IMR-90 (cell line): ENCODE measurements at regions not wholly inside any gene's neighbourhood (a gene's known extent, or its start where the extent isn't known, plus 50 kb on each side); places are given as distances from the start of the nearest gene placed in this dataset.

Experiments used
- ATAC-seq: fragments of 200-7000 bp; cut with Tn5 transposase; 2 replicates; pipeline ENCODE4 v1.9.1; 2020; ENCODE audit warnings: low read depth, mild to moderate bottlenecking, moderate library complexity
- BruUV-seq: library from RNA; stranded (reverse); fragments of 400-500 nt; replicated peaks from 2 replicates; lab custom pipeline; 2021; lab: Mats Ljungman, UMichigan
- CTCF ChIA-PET: fragments of 300-600 bp; formaldehyde crosslinking; extraction: SDS; loops from one replicate; lab custom pipeline; 2021; ENCODE audit warnings: antibody characterized with exemption; lab: Yijun Ruan, JAX
- POLR2A ChIA-PET: fragments of 300-600 bp; sonication (Branson Sonifier 250); formaldehyde crosslinking; loops from one replicate; lab custom pipeline; 2022; ENCODE audit warnings: antibody characterized with exemption; ENCODE audit not compliant: unreplicated experiment; lab: Charles Lee
- DNase-seq: peaks from one replicate; pipeline ENCODE4 v3.0.0; 2013
- H2AFZ ChIP-seq: replicated peaks from 2 replicates; pipeline ENCODE3; 2013; ENCODE audit warnings: low read length, mild to moderate bottlenecking; ENCODE audit not compliant: poor library complexity
- H2AK5ac ChIP-seq: 2 replicates; pipeline ENCODE4 v1.6.1; 2013; ENCODE audit warnings: low read depth, low read length, inconsistent platforms
- H2AK9ac ChIP-seq: replicated peaks from 2 replicates; pipeline ENCODE3; 2013; ENCODE audit warnings: mild to moderate bottlenecking, low read depth, low read length, moderate library complexity; ENCODE audit not compliant: poor library complexity
- H2BK120ac ChIP-seq: 2 replicates; pipeline ENCODE4 v1.6.1; 2013; ENCODE audit warnings: low read depth, low read length, inconsistent platforms
- H2BK15ac ChIP-seq: 3 replicates; pipeline ENCODE4 v1.6.1; 2013; ENCODE audit warnings: low read depth, low read length, inconsistent platforms
- H2BK20ac ChIP-seq: 2 replicates; pipeline ENCODE4 v1.6.1; 2013; ENCODE audit warnings: low read depth, mild to moderate bottlenecking, inconsistent platforms, low read length, moderate library complexity
- H2BK5ac ChIP-seq: 2 replicates; pipeline ENCODE4 v1.6.1; 2013; ENCODE audit warnings: mild to moderate bottlenecking, low read depth, low read length, inconsistent platforms; ENCODE audit not compliant: poor library complexity, severe bottlenecking
- H3K14ac ChIP-seq: replicated peaks from 2 replicates; pipeline ENCODE4 v1.6.1; 2013; ENCODE audit warnings: low read depth, low read length, inconsistent platforms
- H3K18ac ChIP-seq: 2 replicates; pipeline ENCODE4 v1.6.1; 2013; ENCODE audit warnings: low read depth, low read length, control low read depth
- H3K23ac ChIP-seq: 2 replicates; pipeline ENCODE4 v1.6.1; 2013; ENCODE audit warnings: low read depth, low read length, inconsistent platforms
- H3K27ac ChIP-seq: 2 replicates; pipeline ENCODE4 v1.5.1; 2013; ENCODE audit warnings: mild to moderate bottlenecking, control low read depth, low read length; ENCODE audit not compliant: insufficient read depth
- H3K27me3 ChIP-seq: 2 replicates; pipeline ENCODE4 v1.6.1; 2013; ENCODE audit warnings: low read length; ENCODE audit not compliant: control insufficient read depth, insufficient read depth
- H3K36me3 ChIP-seq: 2 replicates; pipeline ENCODE4 v1.6.1; 2013; ENCODE audit warnings: low read length, mixed read lengths; ENCODE audit not compliant: control insufficient read depth, insufficient read depth
- H3K4ac ChIP-seq: 2 replicates; pipeline ENCODE4 v1.6.1; 2013; ENCODE audit warnings: low read depth, low read length, inconsistent platforms
- H3K4me1 ChIP-seq: 2 replicates; pipeline ENCODE4 v1.6.1; 2013; ENCODE audit warnings: low read length, mixed read lengths; ENCODE audit not compliant: control insufficient read depth, insufficient read depth
- H3K4me2 ChIP-seq: 2 replicates; pipeline ENCODE4 v1.6.1; 2013; ENCODE audit warnings: low read depth, mild to moderate bottlenecking, control low read depth, low read length, moderate library complexity
- H3K4me3 ChIP-seq: 2 replicates; pipeline ENCODE4 v1.5.1; 2013; ENCODE audit warnings: low read depth, mild to moderate bottlenecking, control low read depth, low read length, moderate library complexity; ENCODE audit not compliant: insufficient read depth
- H3K56ac ChIP-seq: 2 replicates; pipeline ENCODE4 v1.6.1; 2013; ENCODE audit warnings: low read length, inconsistent platforms; ENCODE audit not compliant: insufficient read depth; ENCODE audit errors: extremely low read depth
- H3K79me1 ChIP-seq, 2 experiments: 2 replicates each; pipeline ENCODE4 v1.6.1; 2013; ENCODE audit warnings: low read length in 2 of 2, inconsistent platforms in 1 of 2, low read depth in 1 of 2
- H3K9ac ChIP-seq: 2 replicates; pipeline ENCODE4 v1.6.1; 2013; ENCODE audit warnings: low read depth, low read length, control low read depth
- H3K9me1 ChIP-seq: 2 replicates; pipeline ENCODE4 v1.6.1; 2013; ENCODE audit warnings: low read length, inconsistent platforms; ENCODE audit not compliant: insufficient read depth
- H3K9me3 ChIP-seq: 2 replicates; pipeline ENCODE4 v1.6.1; 2013; ENCODE audit warnings: low read length; ENCODE audit not compliant: control insufficient read depth, insufficient read depth
- H4K20me1 ChIP-seq: 2 replicates; pipeline ENCODE4 v1.6.1; 2013; ENCODE audit warnings: low read length, inconsistent platforms; ENCODE audit not compliant: insufficient read depth
- H4K5ac ChIP-seq: 2 replicates; pipeline ENCODE4 v1.6.1; 2013; ENCODE audit warnings: mild to moderate bottlenecking, low read depth, low read length, control low read depth
- H4K8ac ChIP-seq, 2 experiments: 2 replicates each; pipeline ENCODE4 v1.6.1; 2013; ENCODE audit warnings: low read depth in 2 of 2, low read length in 2 of 2, control low read depth in 1 of 2, inconsistent platforms in 1 of 2
- H4K91ac ChIP-seq: 2 replicates; pipeline ENCODE4 v1.6.1; 2013; ENCODE audit warnings: low read depth, low read length, inconsistent platforms; ENCODE audit not compliant: insufficient read depth
- BHLHE40 ChIP-seq: fragments of 150-350 bp; IDR thresholded peaks from 2 replicates; pipeline ENCODE4 v1.6.1; 2016; ENCODE audit warnings: mild to moderate bottlenecking, low read depth, low read length
- RFX5 ChIP-seq: IDR thresholded peaks from 2 replicates; pipeline ENCODE4 v1.8.0; 2012; ENCODE audit warnings: low read depth, mild to moderate bottlenecking, low read length, moderate library complexity
- WGBS, 2 experiments: methylation state at CpG; one replicate each; pipeline versions ENCODE4 v1.1.5 to v1.1.7; 2013; ENCODE audit warnings: missing lambda C conversion rate in 2 of 2; ENCODE audit not compliant: insufficient read length in 1 of 2; ENCODE audit errors: extremely low coverage in 2 of 2; 5-methylcytosine and 5-hydroxymethylcytosine counted together
- dilution Hi-C: fragments of 300-500 bp; cut with HindIII; formaldehyde crosslinking; loops from one replicate; pipeline ENCODE4 v1.14.3; 2018; ENCODE audit warnings: low sequenced_read_pairs; ENCODE audit not compliant: unreplicated experiment
- in situ Hi-C: fragments of 300-500 bp; cut with MboI; formaldehyde crosslinking; loops from 3 replicates; pipeline ENCODE4 v1.14.3; 2019; ENCODE audit warnings: low sequenced_read_pairs, inconsistent platforms, mixed read lengths
- intact Hi-C: fragments of 100-400 bp; cut with micrococcal nuclease; formaldehyde crosslinking; loops from 2 replicates; pipeline ENCODE4 v1.10.0; 2022

- H3K4me2 ChIP-seq, result no peak overlapping the region
- no peak overlapping the region for H2AK5ac ChIP-seq
- DNase-seq, result no peak
- H2BK20ac ChIP-seq, result no peak overlapping the region
- no peak overlapping the region for H3K4me3 ChIP-seq
- no TSS peak for BruUV-seq
- intact Hi-C loops (no loop called here), dilution Hi-C loops (no loop called here), in situ Hi-C loops (no loop called here)
- ATAC-seq, result no peak
- H2BK5ac ChIP-seq, result no peak overlapping the region
- H4K5ac ChIP-seq, result no peak overlapping the region
- no peaks in the 10 kb centered on the region for H3K79me1 ChIP-seq
- no peaks in the 10 kb centered on the region for H4K20me1 ChIP-seq
- ChIA-PET CTCF (no interaction called here), POLR2A (no interaction called here)
- no peak overlapping the region for H3K23ac ChIP-seq
- H3K4ac ChIP-seq, result no peak overlapping the region
- H2BK15ac ChIP-seq, result no peak overlapping the region
- H4K8ac ChIP-seq, result no peak overlapping the region
- WGBS, 2 experiments, result no CpG with 5 or more reads among the region's 6 CpGs
- 0 out of 2 replicates have a peak, but pooled peaks cover 2% of the 10 kb centered on the region for H3K9me3 ChIP-seq
- TF ChIP-seq BHLHE40, result no peak
- no peak for TF ChIP-seq RFX5
- H3K18ac ChIP-seq, result no peak overlapping the region
- H3K56ac ChIP-seq, result no peak overlapping the region
- H3K27ac ChIP-seq, result no peak overlapping the region
- H3K9me1 ChIP-seq, result no peaks in the 10 kb centered on the region
- no peak overlapping the region for H4K91ac ChIP-seq
- no peak overlapping the region for H2AFZ ChIP-seq
- H3K14ac ChIP-seq, result no peak overlapping the region
- H3K36me3 ChIP-seq, result no peaks in the 10 kb centered on the region
- H2AK9ac ChIP-seq, result no peak overlapping the region
- H3K27me3 ChIP-seq, result no peaks in the 10 kb centered on the region
- no peak overlapping the region for H3K9ac ChIP-seq
- H3K4me1 ChIP-seq, result no peaks in the 10 kb centered on the region
- no peak overlapping the region for H2BK120ac ChIP-seq
Observed at GRCh38 chr18:31261792-31262582, 56.0 kb upstream of the DSG1 start.
